Gastroesophageal sphincter (tissue), 3 donors: ENCODE measurements at regions not wholly inside any gene's neighbourhood (a gene's known extent, or its start where the extent isn't known, plus 50 kb on each side); places are given as distances from the start of the nearest gene placed in this dataset.

Experiments
- CTCF ChIP-seq, 4 experiments: fragments of 200-600 bp in 2 of 4; fragments of 450-650 bp in 2 of 4; sonication (generic) in 1 of 4; IDR thresholded peaks; one replicate each; pipeline ENCODE4 v1.5.1; 2017 to 2019; ENCODE audit warnings: antibody characterized with exemption in 4 of 4, mild to moderate bottlenecking in 2 of 4, moderate library complexity in 2 of 4
- POLR2A ChIP-seq, 2 donors: fragments of 450-650 bp; IDR thresholded peaks; one replicate each; pipeline ENCODE4 v1.6.1; 2017; ENCODE audit warnings: antibody characterized with exemption in 2 of 2, mild to moderate bottlenecking in 2 of 2, moderate library complexity in 1 of 2

DNA sequence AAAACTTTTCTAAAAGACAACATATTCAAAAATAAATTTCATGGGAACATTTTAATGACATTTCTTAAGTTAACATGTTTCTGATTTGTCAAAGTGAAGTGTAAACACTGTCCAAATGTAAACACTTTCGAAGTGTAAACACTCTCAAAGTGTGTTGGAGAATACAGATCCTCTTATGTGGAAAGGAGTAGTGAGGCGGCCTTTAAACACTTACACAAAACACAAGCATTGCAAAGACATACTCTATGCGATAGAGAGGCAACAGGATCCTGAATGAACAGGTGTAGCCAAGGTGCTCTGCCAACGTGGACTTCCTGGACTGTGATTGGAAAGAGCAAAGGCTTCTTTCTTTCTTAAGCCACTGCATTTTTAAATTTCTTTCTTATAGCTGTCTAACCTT, 62.7 kb upstream of the PGM2 start:
- TF ChIP-seq CTCF (IDR thresholded peaks at IDR 0.05) (no peak), POLR2A (IDR thresholded peaks at IDR 0.05) (no peak)
